HS-27A (cell line): ENCODE measurements at regions not wholly inside any gene's neighbourhood (a gene's known extent, or its start where the extent isn't known, plus 50 kb on each side); places are given as distances from the start of the nearest gene placed in this dataset.
"Not testable (repeated sequence)": the region's sequence is repeated elsewhere in the genome, so short reads cannot be mapped to it uniquely, and the experiment has no call there.

Experiments
- DNase-seq: peaks from one replicate; pipeline ENCODE4 v3.0.0-alpha.2; 2012; ENCODE audit warnings: low read depth, missing footprints

GRCh38 chr5:152113401-152113800, 188.8 kb upstream of the GLRA1 start:
- DNase-seq, result no peak

- no peak for DNase-seq
Observed at GRCh38 chr5:152107220-152107619, 182.6 kb upstream of the GLRA1 start.

- DNase-seq, result no peak
Observed at GRCh38 chr5:152106571-152106970, 181.9 kb upstream of the GLRA1 start.

- no peak for DNase-seq
Observed at GRCh38 chr5:152105085-152105484, 180.4 kb upstream of the GLRA1 start.

- DNase-seq, result no peak
Observed at GRCh38 chr5:152104211-152104610, 179.6 kb upstream of the GLRA1 start.

- DNase-seq, result not testable (repeated sequence)
Observed at GRCh38 chr5:152102908-152103307, 178.3 kb upstream of the GLRA1 start.

GRCh38 chr5:152102057-152102456, 177.4 kb upstream of the GLRA1 start:
- DNase-seq, result no peak

GRCh38 chr5:152100462-152100861, 175.8 kb upstream of the GLRA1 start:
- DNase-seq, result no peak

- no peak for DNase-seq
Observed at GRCh38 chr5:152097128-152097527, 172.5 kb upstream of the GLRA1 start.

GRCh38 chr5:152094716-152095115, 170.1 kb upstream of the GLRA1 start:
- DNase-seq, result no peak

GRCh38 chr5:152094060-152094459, 169.4 kb upstream of the GLRA1 start:
- DNase-seq, result no peak

- no peak for DNase-seq
Observed at GRCh38 chr5:152092580-152092979, 167.9 kb upstream of the GLRA1 start.

GRCh38 chr5:152089644-152090043, 165.0 kb upstream of the GLRA1 start:
- no peak for DNase-seq

GRCh38 chr5:152086668-152087067, 162.0 kb upstream of the GLRA1 start:
- no peak for DNase-seq

- no peak for DNase-seq
Observed at GRCh38 chr5:152084476-152084875, 159.8 kb upstream of the GLRA1 start.

GRCh38 chr5:152083231-152083630, 158.6 kb upstream of the GLRA1 start:
- DNase-seq, result no peak

GRCh38 chr5:152072091-152072490, 147.4 kb upstream of the GLRA1 start:
- no peak for DNase-seq

- DNase-seq, result no peak
Observed at GRCh38 chr5:152070591-152070990, 145.9 kb upstream of the GLRA1 start.

- no peak for DNase-seq
Observed at GRCh38 chr5:152066784-152067183, 142.1 kb upstream of the GLRA1 start.

- DNase-seq, result no peak
Observed at GRCh38 chr5:152063004-152063403, 138.4 kb upstream of the GLRA1 start.

- no peak for DNase-seq
Observed at GRCh38 chr5:152061095-152061494, 136.4 kb upstream of the GLRA1 start.

GRCh38 chr5:152058267-152058666, 133.6 kb upstream of the GLRA1 start:
- no peak for DNase-seq

GRCh38 chr5:152056931-152057330, 132.3 kb upstream of the GLRA1 start:
- DNase-seq, result no peak

- no peak for DNase-seq
Observed at GRCh38 chr5:152052470-152052869, 127.8 kb upstream of the GLRA1 start.
